Fibroblast of the aortic adventitia (primary cell): ENCODE measurements at regions not wholly inside any gene's neighbourhood (a gene's known extent, or its start where the extent isn't known, plus 50 kb on each side); places are given as distances from the start of the nearest gene placed in this dataset.

Experiments used
- DNase-seq: peaks from one replicate; pipeline ENCODE4 v3.0.0-alpha.2; 2010; ENCODE audit warnings: low read depth
- H3K4me3 ChIP-seq: 2 replicates; pipeline ENCODE4 v1.5.1; 2011; ENCODE audit warnings: low read depth, mild to moderate bottlenecking, control low read depth, low read length, moderate library complexity
- CTCF ChIP-seq: IDR thresholded peaks from 2 replicates; pipeline ENCODE4 v1.5.1; 2011; ENCODE audit warnings: mild to moderate bottlenecking, low read length, control low read depth, inconsistent platforms; ENCODE audit not compliant: insufficient read depth

- TF ChIP-seq CTCF, result no peak
- no peak overlapping the region for H3K4me3 ChIP-seq
- no peak for DNase-seq
Observed at GRCh38 chr5:24376616-24377015, 268.2 kb downstream of the CDH10 start.

- no peak for DNase-seq
Observed at GRCh38 chr5:24381861-24382489, 262.8 kb downstream of the CDH10 start.

GRCh38 chr5:24385070-24385469 lies 259.7 kb downstream of the CDH10 start:
- DNase-seq, result no peak
- H3K4me3 ChIP-seq, result no peak overlapping the region
- TF ChIP-seq CTCF, result no peak

More at GRCh38 chr5:24381861-24382489, 262.8 kb downstream of the CDH10 start:
- no peak for TF ChIP-seq CTCF
- no peak overlapping the region for H3K4me3 ChIP-seq

GRCh38 chr5:24385617-24386016 lies 259.2 kb downstream of the CDH10 start:
- H3K4me3 ChIP-seq, result no peak overlapping the region
- TF ChIP-seq CTCF, result no peak
- no peak for DNase-seq

GRCh38 chr5:24388448-24388847 lies 256.3 kb downstream of the CDH10 start:
- H3K4me3 ChIP-seq, result no peak overlapping the region
- no peak for TF ChIP-seq CTCF
- no peak for DNase-seq

- no peak for TF ChIP-seq CTCF
- H3K4me3 ChIP-seq, result no peak overlapping the region
- DNase-seq, result no peak
Observed at GRCh38 chr5:24389968-24390367, 254.8 kb downstream of the CDH10 start.

- DNase-seq, result no peak
- TF ChIP-seq CTCF, result no peak
- H3K4me3 ChIP-seq, result no peak overlapping the region
Observed at GRCh38 chr5:24391816-24392215, 253.0 kb downstream of the CDH10 start.
